NCI-H226 (cell line): ENCODE measurements at regions not wholly inside any gene's neighbourhood (a gene's known extent, or its start where the extent isn't known, plus 50 kb on each side); places are given as distances from the start of the nearest gene placed in this dataset.
"Not testable (repeated sequence)": the region's sequence is repeated elsewhere in the genome, so short reads cannot be mapped to it uniquely, and the experiment has no call there.

Experiments
- DNase-seq: peaks from one replicate; pipeline ENCODE4 v3.0.0-alpha.2; 2015

DNA sequence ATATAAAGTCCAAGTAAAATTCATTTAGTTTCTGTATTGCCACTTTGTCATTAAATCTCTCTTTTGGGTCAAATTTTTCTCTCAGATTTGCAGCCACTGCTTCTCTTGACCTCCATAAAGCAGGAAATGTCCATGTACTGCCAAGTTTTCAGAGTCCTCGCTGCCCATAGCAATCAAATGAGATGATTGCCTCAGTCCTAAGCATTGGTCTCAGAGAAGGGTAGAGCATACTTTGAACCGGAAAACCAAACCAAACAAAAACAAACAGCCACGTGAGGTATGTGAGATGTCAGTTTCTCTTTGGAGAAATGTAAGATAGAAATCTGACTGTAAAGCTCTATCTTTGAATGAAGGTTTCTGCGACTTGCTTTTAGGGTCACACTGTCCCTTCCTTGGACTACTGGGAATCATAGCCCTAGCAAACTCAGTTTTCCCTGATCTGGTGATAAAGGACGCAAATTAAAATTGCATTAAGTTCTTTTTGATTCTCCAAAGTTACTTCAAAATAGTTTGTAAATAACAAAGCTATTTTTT lies 505.4 kb upstream of the CITED2 start:
- DNase-seq, result no peak

DNA sequence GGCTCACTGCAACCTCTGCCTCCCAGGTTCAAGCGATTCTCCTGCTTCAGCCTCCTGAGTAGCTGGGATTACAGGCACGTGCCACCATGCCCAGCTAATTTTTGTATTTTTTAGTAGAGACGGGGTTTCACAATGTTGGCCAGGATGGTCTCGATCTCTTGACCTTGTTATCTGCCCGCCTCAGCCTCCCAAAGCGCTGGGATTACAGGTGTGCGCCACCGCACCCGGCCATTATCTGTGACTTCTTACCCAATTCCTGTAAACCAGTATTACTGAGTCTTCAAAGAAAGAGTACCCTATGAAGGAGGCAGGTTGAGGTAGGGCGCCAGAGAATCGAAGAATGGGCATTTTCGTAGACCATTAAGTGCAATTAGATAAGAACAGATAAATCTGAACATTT lies 504.8 kb upstream of the CITED2 start:
- not testable (repeated sequence) for DNase-seq

DNA sequence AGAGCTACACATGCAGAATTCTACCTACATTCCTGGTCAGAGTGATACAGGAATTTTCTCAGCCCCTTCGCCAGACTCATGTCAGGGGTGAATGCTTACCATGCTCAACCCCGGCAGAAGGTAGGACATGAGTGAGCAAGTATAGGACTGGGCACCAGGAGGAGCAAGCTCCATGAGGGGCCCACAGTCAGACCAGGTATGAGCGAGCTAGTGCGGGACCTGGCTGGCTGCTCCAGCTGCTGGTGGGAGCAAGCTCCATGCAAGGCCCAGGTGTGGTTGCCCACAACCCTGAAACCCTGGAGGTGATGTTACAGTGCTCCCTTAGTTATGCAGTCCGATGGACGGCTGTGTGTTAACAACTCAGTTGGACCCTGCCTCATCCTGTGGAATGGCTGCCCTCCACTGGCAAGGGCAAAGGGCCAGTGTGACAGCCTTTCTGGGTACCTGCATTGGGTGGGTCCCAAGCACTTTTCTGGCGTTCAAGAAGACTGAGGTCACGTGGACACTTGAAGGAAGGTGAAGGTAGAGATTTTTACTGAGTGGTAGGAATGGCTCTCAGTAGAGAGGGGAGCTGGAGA lies 503.5 kb upstream of the CITED2 start:
- no peak for DNase-seq

DNA sequence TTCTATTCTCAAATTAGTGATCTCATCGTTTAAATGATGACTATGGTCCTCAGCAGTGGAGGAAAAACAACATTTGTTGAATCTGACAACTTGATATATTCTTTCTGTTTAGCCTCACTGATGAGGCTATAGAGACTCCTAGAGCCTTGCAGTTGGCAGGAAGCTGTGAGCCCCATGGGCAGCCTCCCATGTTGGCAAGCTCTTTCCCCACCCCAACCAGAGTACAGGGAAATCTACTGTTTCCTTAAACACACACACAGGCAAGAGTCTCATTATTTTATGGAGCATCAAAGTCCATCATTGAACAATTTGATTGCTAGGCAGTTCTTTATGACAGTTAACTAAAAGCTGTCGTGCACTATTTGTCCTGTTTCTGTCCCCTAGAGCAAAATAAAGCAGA lies 498.2 kb upstream of the CITED2 start:
- no peak for DNase-seq

DNA sequence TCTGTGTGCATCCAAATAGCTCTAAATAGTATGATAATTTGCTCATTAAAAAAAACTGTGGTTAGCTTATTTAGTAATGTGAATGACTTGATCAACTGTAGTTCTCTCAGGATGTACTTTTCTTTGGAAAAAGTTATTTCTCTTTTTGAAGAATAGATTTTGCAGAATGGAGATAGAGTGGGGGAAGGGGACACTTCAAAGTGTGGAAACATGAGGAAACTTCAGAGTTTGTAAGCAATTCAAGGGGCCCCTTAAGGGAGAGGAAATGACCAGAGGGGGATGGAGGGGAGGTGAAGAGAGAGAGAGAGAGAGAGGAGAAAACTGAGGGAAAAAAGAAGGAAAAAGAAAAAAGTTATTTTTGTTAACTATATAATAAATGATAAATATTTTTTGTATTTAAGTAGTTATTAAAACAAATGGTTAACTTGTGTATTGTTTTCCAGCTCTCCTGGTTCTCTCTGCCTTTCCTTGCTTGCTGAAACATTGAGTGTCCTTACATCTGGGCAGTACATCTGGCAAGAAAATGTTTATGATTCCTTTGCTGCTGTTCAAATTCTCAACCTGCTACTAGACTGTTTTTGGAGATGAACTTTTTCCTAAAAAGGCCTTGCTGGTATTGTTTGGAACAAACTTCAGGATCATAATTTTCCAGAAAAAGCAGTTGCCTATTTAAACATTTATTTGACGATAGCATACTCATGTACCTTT lies 497.5 kb upstream of the CITED2 start:
- no peak for DNase-seq

DNA sequence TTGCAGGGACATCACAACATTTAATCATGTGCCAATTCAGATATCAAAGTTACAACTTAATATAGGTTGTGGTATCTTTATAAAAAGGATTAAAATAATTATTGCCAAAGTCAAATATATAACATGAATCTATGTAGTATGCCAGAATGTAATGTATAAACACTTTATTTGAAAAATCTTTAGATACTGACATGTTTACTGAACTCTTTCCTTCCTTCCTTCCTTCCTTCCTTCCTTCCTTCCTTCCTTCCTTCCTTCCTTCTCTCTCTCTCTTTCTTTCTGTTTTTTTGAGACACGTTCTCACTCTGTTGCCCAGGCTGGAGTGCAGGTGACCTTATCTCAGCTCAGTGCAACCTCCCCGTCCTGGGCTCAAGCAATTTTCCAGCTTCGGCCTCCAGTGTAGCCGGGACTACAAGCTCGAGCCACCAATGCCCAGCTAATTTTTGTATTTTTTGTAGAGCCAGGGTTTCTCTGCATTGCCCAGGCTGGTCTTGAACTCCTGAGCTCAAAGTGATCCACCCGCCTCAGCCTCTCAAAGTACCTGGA lies 496.8 kb upstream of the CITED2 start:
- no peak for DNase-seq

DNA sequence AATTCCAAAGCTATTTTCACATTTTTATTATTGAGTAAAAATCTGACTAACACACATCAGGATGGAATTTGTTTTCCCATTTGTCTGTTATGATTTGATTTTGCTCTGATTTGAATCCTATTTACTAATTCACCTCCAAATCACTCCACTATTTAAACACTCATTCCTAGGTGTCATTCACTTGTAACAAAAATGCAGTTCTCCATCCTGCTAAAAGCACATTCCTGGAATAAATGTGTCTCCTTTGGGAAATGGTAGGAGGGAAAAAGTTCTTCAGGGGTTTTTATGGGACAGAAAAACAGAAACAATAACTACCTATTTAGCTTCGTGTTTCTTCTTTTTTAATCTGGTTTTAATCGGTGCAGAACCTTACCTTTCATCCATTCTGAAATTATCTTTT lies 494.1 kb upstream of the CITED2 start:
- DNase-seq, result no peak

DNA sequence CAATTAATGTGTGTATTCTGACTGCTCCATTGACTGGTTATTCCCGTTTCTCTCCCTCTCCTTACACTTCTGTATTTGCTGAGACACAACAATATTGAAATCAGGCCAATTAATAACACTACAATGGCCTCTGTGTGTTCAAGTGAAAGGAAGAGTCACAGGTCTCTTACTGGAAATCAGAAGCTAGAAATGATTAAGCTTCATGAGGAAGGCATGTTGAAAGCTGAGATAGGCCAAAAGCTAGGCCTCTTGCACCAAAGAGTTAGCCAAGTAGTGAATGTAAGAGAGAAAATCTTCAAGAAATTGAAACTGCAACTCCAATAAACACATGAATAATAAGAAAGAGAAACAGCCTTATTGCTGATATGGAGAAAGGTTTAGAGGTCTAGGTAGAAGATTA lies 489.5 kb upstream of the CITED2 start:
- no peak for DNase-seq

DNA sequence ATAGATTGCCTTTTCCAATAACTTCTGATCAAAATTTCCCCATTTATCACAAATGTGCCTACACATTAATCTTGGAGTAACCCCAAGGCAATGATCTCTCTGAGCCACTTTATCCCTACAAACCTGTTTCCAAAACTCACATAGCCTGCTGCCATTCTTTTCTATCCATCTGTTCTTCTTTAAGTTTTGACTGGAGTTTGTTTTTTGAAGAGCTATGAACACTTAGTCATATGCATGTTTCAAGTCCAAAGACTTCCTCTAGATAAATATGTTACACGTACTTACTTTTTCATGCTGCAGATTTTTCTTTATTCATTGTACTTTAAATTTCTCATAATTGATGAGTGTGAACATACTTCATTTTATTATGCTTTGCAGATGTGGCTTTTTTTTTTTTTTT lies 488.9 kb upstream of the CITED2 start:
- DNase-seq, result no peak

DNA sequence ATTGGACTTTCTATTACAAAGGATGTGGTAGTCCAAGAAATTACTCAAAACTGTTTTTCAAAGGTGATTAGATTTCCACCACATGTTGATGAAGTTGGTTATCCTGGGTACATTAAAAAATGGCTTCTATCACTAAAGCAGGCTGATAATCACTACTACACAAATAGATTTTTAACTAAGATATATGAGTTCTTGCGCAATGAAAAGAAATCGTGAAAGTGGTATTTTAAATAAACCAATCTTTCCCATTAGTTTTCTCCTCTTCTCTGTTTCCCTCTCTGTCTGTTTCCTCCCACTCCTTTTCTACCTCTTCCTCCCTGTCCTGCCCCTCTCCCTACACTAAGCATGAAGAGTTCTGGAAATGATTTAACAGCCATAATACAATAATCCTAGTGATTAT lies 487.9 kb upstream of the CITED2 start:
- no peak for DNase-seq

DNA sequence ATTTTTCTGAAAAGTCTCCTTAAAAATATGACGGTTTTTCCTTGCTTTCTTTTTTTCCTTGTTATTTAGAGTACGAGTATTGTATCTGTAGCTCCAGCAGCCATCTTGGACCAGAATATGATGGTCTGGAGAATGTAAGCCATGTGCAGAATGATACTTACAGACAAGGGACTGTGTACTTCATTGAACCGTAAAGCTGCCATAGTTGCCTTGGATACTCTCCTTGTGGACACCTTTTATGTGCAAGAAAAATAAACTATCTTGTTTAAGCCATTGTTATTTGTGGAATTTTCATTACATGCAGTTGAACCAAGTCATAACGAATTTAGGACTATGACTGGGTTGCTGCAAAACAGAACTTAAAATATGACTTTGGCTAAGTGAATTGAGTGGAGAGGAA lies 485.8 kb upstream of the CITED2 start:
- no peak for DNase-seq

DNA sequence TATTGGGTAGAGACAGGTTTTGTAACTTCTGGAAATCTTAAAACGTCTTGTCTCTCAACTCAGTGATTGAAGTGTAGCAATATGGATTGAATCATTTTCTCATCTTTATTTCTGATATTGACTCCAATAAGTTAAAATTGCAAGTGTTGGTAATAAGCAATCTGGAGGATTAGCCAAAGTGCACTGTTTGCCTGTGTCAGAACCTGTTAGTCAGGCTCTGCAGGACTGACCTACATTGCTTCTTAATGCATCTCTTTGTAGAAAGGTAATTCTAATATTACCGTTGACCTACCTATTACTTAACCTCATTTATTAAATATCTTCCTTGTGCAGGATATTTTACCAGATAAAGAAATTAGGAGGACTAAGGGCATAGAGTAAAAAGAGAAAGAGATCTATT lies 484.0 kb upstream of the CITED2 start:
- no peak for DNase-seq

DNA sequence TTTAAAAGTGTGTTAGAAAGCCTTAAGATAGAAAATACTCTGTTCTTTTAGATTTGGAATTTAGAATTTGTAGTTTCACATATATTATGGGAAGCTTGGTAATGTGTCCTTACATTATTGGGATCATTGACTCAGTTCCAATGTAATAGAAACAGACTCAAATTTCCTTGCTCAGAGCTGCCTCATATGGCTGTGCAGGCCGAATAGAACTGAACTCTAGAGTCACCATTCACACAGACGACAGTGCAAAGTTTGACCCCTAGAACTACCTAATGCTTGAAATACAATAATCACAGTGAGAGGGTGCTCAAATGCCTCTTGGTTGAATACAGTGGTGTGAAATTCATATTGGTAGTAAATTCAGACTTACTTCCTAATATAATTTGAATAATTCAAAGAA lies 482.7 kb upstream of the CITED2 start:
- no peak for DNase-seq

DNA sequence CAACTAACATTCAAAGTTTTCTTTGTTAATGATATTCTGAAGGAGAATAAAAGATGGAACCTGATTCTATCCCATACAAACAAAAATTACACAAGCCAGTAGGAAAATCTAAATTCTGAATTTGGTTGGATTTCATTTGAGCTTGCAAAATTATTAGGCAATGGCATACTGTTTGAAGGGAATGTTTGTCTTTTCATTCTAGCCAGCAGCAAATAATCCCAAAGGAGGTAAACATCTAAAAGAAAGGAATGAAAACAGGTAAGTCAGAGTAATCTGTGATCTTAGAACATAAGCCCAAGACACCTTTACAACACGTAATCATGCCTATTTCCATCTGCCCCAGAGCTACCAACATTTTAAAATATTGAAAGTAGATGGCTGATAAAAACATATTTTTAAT lies 482.1 kb upstream of the CITED2 start:
- DNase-seq, result no peak

DNA sequence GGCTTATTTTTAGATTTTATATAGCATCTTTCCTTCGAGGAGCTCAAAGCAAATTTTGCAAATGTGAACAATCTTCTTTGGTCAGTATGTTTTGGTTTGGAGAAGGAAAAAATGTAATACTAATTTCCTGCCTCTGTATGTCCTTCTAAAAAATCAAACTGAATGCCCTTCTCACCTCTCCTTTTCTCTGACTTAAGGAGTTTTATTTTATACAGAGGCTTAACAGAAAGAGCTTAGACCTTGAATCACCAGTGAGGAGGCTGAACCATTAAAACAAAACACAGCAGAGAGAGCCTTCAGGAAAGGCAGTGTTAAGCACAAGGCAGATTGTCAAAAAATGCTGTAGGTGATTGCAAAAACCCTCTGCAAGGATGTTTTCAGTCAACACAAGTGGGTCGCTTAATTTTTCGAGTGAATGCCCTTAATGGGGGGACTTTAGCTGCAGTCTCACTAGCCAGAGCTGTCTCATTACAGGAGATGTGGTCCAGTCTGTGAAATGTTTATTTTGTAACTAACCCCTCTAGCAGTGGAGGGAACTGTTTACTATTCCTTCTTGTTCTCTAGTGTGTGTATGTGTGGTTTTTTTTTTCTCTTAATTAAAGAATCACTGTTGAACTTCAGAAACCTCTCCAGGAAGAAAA lies 481.3 kb upstream of the CITED2 start:
- no peak for DNase-seq

DNA sequence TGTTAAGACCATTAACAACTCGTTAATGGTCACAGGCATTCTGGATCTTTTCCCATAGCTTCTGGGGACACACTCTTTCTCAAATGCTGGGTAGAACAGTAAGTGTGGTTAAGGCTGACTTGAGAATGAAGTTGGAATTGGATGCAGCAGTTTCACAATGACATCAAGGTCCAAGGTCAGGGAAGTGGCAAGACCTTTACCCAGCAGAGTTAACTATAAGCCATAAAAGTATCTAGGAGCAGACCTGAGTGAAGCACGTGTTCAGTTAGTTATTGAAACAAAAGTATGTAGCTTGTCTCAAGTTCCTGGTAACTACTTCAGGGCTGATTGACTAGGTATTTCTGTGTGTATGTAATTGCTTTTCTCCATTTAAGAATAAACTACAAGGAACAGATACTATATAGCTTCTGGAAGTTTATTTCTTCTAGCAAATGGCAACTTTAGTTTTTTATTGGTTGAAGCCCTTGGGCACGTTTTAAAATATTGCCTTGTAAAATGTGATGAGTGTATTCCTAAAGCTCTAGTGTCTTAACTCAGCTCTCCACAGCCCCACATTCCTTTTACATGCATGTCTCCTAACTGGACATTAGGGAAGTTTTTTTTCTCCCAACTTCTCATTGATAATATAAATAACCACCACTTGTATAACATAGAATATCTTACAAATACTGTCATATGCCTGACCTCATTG lies 479.0 kb upstream of the CITED2 start:
- DNase-seq, result no peak

DNA sequence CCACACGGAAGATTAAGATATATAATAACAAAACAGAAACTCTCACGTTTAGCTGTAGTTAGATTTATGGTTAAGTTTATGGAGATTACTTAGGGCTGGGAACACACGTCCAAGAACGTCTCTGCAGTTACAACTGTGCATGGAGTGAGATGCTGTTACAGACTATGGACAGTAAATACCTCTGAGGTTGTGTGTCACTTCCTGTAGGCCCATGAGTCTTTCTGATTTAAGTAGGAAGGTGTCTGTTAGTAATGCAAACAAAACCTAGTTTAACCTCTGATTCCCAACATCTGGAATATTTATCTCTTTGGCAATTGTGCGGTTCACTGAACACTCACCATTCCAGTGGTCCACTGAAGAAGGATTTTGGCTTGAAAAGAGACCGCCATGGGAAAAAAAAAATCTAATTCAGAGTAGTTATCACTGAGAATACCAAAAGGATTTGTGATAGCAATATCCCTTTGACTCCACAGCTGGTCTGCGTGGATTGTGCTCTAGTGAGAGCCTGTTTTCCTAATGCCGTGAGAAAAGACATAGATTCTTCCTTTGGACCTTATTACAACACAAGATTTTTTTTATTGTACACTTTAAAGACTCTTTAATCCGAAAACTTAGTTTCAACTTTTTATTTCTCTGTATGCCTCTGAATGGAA lies 478.2 kb upstream of the CITED2 start:
- DNase-seq, result peak; percentile 33

DNA sequence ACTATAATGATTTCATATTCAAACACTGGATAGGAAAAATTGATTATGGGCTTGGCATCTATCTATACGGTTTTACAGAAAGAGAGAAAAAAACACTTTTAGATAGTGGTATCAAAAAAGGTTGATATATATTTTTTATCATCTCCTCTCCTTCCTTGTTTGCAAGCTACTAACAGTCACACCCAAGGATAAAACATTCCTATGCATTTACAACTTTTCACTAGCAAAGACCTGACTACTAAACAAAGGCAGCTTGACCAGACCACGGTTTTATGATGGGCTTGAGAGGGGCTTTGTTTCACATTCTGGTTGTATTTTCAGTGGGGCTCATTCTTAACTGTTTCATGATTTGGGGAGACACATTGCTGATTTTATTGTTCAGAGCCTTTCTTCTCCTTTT lies 477.6 kb upstream of the CITED2 start:
- DNase-seq, result no peak

DNA sequence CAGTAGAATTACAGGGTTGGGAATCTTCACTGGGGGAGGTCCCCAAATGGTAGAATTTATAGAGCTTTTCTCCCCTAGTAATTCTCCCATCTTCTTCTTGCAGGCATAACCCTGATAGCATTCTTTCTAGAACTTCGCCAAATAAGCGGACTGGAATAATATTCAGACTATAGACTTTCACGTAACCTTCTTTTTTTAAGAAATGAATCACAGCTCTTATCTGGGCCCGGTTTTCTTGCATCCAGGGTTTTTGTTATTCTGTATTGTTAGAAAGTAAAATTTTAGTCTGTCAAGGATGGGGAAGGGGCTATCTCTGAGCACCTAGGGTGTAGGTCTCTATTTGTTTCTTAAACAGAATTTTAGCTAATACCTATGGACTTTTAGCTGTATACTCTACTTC lies 476.8 kb upstream of the CITED2 start:
- DNase-seq, result no peak

DNA sequence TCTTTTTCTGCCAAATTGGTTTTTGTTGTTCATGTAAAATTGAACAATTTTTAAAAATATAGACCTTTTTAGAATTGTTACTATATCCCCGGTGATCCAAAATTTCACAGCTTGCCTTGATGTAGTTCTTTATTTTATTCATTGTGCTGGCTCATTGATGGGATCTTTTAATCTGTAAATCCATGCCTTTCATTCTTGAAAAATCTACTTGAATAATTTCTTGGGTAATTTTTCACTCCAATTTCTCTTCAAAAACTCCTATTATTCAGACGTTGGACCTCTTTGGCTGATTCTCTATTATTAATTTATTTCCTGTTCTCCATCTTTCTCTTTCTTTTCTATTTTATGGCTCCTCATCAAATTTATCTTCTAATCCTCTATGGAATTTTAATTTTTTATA lies 476.1 kb upstream of the CITED2 start:
- no peak for DNase-seq

DNA sequence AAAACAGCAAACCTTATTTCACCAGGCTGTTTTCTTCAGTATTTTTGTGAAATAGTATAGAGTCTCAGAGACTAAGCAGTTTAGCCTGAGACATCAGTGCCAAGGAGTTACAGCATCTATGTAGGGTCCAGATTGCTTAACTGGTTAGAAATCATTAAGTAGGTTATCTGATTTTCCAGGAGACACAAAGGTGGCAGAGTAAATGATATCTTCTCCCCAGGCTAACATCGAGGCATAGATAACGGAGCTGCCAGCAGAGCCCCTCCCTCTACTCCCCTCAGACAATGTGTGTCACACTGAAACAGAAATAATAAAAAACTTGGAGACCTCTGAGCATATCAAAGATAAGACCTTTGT lies 473.0 kb upstream of the CITED2 start:
- no peak for DNase-seq

DNA sequence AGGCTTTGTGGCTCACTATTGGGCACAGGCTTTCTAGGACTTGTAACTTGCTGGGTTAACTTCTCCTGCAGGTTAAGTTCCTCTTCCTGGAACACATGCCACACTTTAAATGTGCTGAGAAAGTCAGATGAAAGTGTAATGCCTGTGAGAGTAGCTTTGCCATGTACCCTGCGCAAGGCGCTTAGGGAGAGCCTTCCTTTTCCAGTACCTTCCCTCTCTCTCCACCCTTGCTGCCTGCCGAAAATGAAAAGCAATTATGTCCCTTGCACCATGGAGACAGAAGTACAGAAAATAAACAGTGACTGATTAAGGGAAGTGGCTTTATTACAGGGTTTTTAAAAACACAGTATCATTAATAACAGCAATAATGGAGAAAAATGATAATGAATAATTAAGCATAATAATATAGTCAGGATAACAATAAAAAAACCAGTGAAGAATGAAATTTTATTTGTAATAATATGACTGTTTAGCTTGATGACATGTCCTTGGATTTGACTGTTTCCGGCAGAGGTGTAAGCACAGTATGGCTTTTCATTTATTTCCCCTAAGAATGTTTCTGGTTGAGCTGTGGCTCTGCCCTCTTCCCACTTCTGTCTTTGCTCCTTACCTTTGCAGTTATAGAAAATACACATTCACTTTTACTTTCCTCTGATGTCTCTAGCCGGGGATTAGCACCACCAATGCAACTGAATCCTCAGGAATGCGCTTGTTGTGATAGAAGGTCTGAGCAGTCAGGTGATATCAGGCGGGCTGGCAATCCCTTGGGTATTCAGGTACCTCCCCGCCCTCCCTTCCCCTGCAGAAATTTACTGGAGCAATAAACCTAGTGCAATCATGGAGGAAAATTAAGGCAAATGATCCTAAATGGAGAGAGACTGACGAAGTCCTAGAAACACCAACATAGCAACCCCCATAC lies 472.3 kb upstream of the CITED2 start:
- no peak for DNase-seq
